NCI-H510A treated with DMSO at 0.1 percent for 48 hours (cell line): ENCODE measurements at regions not wholly inside any gene's neighbourhood (a gene's known extent, or its start where the extent isn't known, plus 50 kb on each side); places are given as distances from the start of the nearest gene placed in this dataset.
"Not testable (repeated sequence)": the region's sequence is repeated elsewhere in the genome, so short reads cannot be mapped to it uniquely, and the experiment has no call there.

ENCODE experiments used
- DNase-seq: peaks from one replicate; lab custom pipeline; 2025; lab: John Stamatoyannopoulos, UW

- peak; percentile 20 for DNase-seq
Measured at GRCh38 chr3:117842086-117842485, 1132.5 kb downstream of the TUSC7 start.

DNA sequence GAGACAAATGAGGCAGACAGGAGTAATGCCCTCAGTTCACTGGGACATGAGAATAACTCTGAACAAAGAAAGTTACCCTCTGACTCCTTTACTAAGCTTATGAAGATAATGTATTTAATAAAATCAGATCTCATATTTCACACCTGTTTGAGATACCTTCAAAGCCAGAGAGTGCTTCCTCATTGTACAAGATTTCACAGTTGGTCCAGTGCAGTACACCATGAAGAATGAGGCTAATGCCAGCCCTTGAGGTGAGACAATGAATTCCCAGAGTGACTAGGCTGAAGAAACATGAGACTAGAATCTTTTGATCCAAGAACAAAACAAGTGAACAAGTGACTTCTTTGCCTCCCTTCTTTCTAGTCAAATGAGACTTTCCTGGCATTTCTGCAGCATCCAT lies 1133.8 kb downstream of the TUSC7 start:
- no peak for DNase-seq

DNA sequence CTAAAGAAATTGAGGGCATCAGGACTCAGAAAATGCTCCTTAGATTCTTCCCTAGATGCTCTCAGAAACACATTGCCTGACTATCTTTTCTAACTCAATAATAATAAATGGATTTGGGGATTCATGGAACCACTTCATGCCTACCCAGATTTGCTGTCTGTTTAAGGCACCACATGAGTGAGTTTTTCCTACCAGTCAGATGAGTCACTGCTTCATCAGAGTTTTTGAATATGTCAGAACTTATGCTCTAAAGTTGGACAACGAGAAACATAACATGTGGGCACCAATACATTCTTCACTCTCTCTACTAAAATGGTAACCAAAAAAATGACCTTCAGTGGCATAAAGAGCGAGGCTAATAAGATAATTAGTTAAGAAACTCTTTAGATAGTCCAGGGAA lies 1135.1 kb downstream of the TUSC7 start:
- DNase-seq: no peak

GRCh38 chr3:117846238-117846637 lies 1136.7 kb downstream of the TUSC7 start:
- no peak for DNase-seq

- no peak for DNase-seq
Measured at GRCh38 chr3:117848606-117849005, 1139.0 kb downstream of the TUSC7 start.

DNA sequence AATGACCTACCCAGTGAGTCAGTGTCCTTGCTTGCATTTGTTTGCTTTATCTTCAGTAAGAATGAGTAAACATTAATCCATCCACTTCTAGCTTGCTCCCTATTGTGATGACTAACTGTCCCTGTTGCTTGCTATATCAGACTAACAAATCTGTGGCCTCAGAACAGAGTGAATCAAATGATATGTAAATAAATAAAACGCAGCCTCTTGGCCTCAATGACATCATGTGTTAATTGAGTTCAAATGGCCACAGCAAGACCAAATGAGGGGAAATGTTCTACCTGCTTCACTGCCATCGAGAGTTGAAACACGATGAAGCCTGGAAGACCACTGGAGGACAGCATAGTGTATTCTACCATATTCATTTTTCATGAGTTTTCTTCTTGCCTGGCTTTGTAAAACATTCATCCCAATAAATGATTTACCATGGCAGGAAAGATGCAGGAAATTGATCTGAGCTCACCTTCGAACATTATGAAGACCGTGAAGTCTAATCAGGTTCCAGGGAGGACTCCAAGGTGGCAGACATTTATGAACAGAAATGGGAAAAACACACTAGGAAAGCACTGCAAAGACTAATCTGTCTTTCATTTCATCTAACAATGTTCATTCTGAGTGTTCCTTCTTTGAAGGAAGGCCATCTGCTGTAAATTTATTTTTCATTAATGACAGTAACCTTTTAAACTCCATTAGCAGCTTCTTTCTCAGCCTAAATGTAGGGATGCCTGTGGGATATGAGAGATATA lies 1144.5 kb downstream of the TUSC7 start:
- DNase-seq: peak; percentile 58

GRCh38 chr3:117856354-117856753 lies 1146.8 kb downstream of the TUSC7 start:
- DNase-seq: no peak

GRCh38 chr3:117863146-117863545 lies 1153.6 kb downstream of the TUSC7 start:
- no peak for DNase-seq

DNA sequence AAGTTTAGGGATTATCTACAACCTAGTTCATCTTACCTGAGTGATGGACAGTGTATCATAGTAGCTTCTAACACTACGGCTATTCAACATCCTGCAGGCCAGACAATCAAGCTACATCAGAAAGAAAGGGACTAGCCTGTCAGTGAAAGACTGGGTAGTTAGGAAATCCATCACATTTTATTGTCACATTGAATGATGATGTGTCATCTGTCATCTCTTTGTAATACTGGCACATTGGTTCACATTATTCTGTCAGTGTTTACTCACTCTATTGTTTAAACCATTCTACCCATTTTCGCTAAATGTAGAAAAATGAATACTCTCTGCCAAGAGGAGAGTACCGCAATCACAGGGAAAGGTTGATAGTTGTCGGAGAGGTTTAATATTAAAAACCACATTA lies 1155.8 kb downstream of the TUSC7 start:
- DNase-seq: no peak

DNA sequence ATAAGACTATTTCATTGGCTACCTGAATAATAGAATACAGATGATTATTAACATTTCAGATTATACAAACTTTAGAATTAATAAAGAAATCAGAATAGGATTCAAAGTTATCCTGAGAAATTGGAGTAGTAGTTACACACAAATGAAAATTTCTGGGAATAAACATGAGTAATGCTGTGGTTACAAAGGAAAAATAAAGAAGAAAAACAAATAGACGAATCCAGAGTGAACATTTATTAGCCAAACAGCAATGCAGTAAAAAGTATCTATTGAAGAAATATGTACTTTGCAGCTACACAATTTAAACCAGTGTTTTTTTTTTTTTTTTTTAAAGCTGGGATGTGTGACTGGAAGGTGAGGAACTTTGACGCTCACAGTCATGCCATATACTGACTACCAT lies 1159.2 kb downstream of the TUSC7 start:
- DNase-seq: no peak

DNA sequence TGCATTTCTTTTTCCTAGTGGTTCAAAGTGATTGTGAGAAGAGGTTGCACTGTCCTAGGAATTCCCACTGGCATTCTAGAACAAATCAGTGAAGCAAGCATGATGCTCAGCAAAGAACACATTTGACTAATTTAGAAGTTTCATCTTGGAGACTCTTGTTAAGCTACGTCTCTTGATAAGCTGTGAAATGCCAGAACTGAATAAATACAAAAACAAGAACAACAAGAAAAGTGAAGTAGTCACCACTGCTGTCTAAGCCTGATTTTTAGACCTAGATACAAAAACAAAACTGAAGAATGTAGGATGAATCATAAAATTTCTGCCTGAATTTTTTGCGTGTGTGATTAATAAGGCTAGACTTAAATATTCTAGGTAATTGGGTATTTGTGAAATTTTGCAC lies 1162.4 kb downstream of the TUSC7 start:
- DNase-seq: no peak

DNA sequence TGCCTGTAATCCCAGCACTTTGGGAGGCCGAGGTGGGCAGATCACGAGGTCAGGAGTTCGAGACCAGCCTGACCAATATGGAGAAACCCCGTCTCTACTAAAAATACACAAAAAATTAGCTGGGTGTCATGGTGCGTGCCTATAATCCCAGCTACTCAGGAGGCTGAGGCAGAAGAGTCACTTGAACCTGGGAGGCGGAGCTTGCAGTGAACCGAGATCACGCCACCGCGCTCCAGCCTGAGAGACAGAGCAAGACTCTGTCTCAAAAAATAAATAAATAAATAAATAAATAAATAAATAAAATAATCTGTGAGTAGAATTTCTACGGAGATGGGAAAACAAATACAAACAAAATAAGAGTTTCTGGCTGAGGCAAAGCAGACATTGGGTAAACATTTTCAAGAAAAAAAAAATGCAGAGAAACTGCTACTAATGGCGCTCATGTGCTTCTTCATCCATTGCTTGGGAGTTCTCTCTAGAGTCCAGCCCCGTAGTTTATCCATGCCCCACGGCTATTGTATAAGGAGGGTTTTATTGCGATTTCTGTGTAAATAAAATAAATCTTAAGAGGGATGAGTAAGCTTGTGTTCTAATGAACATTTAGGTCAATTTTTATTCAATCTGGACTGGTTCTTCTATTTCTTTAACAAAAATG lies 1161.9 kb downstream of the IGSF11 start:
- not testable (repeated sequence) for DNase-seq

GRCh38 chr3:117873249-117873600 lies 1161.4 kb downstream of the IGSF11 start:
- peak; percentile 3 for DNase-seq

GRCh38 chr3:117874028-117874690 lies 1160.5 kb downstream of the IGSF11 start:
- no peak for DNase-seq

- no peak for DNase-seq
Measured at GRCh38 chr3:117874904-117875874, 1159.5 kb downstream of the IGSF11 start.

DNA sequence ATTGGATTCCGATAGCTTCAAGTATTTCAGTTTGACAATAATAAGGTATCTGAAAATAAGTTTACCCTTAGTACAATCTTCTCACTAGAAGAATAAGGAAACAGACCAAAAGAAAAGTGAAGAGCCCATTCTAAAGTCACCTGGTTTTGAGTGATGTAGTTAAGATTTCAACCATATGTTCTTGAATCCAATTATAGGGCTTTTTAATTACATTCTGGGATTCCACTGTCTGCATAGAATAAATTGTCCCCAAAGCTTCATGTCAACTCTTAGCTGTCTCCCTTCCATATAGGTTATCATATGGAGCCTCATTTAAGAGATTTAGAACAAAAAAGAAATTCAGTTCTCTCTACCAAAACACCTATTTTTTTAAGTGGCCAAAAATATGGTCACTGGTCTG lies 1158.8 kb downstream of the IGSF11 start:
- no peak for DNase-seq

- no peak for DNase-seq
Measured at GRCh38 chr3:117880638-117881037, 1154.0 kb downstream of the IGSF11 start.

- DNase-seq: no peak
Measured at GRCh38 chr3:117881210-117881609, 1153.4 kb downstream of the IGSF11 start.

GRCh38 chr3:117885011-117885441 lies 1149.6 kb downstream of the IGSF11 start:
- DNase-seq: peak; percentile 50

DNA sequence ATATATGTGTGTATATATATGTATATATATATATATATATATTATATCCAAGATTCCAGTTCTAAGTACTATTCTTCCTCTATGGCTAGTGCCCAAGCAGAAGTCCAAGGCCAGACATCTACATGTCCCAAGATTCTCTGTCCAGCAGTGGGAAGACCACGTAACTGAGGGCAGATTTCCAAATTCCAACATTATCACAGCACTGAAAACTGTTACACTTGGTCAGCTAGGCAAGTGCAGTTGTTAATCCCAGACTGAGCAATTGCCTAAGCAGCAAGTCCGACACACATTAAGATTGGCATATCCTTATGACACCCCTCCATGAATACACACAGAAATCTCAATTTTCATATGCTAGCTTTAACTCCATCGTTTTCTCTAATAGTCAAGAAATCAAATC lies 1148.5 kb downstream of the IGSF11 start:
- no peak for DNase-seq

- DNase-seq: no peak
Measured at GRCh38 chr3:117887031-117887430, 1147.6 kb downstream of the IGSF11 start.

- no peak for DNase-seq
Measured at GRCh38 chr3:117887901-117888300, 1146.7 kb downstream of the IGSF11 start.
